WTC11 (cell line): ENCODE measurements at regions not wholly inside any gene's neighbourhood (a gene's known extent, or its start where the extent isn't known, plus 50 kb on each side); places are given as distances from the start of the nearest gene placed in this dataset.

Experiments
- ATAC-seq: fragments of 200-7000 bp; cut with Tn5 transposase; 2 replicates; pipeline ENCODE4 v1.10.0; 2021; ENCODE audit warnings: mild to moderate bottlenecking, moderate library complexity
- CTCF ChIA-PET: fragments of 300-600 bp; sonication (Branson Sonifier 250); formaldehyde crosslinking; loops from one replicate; lab custom pipeline; 2021; ENCODE audit warnings: antibody characterized with exemption; lab: Charles Lee
- POLR2A ChIA-PET: fragments of 350-600 bp; sonication (Branson Sonifier 250); formaldehyde crosslinking; loops from one replicate; lab custom pipeline; 2021; ENCODE audit warnings: antibody characterized with exemption; lab: Charles Lee
- DNase-seq: peaks from one replicate; pipeline ENCODE4 v3.0.0; 2021; ENCODE audit warnings: low spot score
- H3K27ac Mint-ChIP-seq: 2 replicates; pipeline ENCODE4 v1.8.0; 2021; ENCODE audit warnings: mixed read lengths
- H3K27me3 Mint-ChIP-seq: 2 replicates; pipeline ENCODE4 v1.8.0; 2021; ENCODE audit warnings: low read depth, mild to moderate bottlenecking, moderate library complexity, mixed read lengths
- H3K36me3 Mint-ChIP-seq: 2 replicates; pipeline ENCODE4 v1.8.0; 2021; ENCODE audit warnings: mixed read lengths
- H3K4me1 Mint-ChIP-seq: 2 replicates; pipeline ENCODE4 v1.8.0; 2022; ENCODE audit warnings: mixed read lengths
- H3K4me3 Mint-ChIP-seq: 2 replicates; pipeline ENCODE4 v1.8.0; 2021; ENCODE audit warnings: mild to moderate bottlenecking, moderate library complexity, mixed read lengths
- H3K9me3 Mint-ChIP-seq: 2 replicates; pipeline ENCODE4 v1.8.0; 2021; ENCODE audit warnings: mixed read lengths
- ARID4B ChIP-seq: sonication (generic); formaldehyde crosslinking; IDR thresholded peaks from 2 replicates; pipeline ENCODE4 v1.8.0; 2023; ENCODE audit warnings: missing genetic modification reagents, mild to moderate bottlenecking, borderline replicate concordance
- CREM ChIP-seq: sonication (generic); formaldehyde crosslinking; IDR thresholded peaks from 2 replicates; pipeline ENCODE4 v1.8.1; 2022; ENCODE audit warnings: mild to moderate bottlenecking, missing genetic modification reagents, moderate library complexity
- E2F1 ChIP-seq: sonication (generic); formaldehyde crosslinking; IDR thresholded peaks from 2 replicates; pipeline ENCODE4 v1.8.0; 2022; ENCODE audit warnings: mild to moderate bottlenecking, missing genetic modification reagents
- FOXP1 ChIP-seq: sonication (generic); formaldehyde crosslinking; IDR thresholded peaks from 2 replicates; pipeline ENCODE4 v1.8.0; 2022; ENCODE audit warnings: missing genetic modification reagents, mild to moderate bottlenecking, moderate library complexity, borderline replicate concordance
- HMGA2 ChIP-seq: fragments of 250-450 bp; sonication (Bioruptor Pico); IDR thresholded peaks from 2 replicates; pipeline ENCODE4 v1.4.0; 2021; ENCODE audit warnings: mild to moderate bottlenecking, moderate library complexity
- JUN ChIP-seq: sonication (generic); formaldehyde crosslinking; IDR thresholded peaks from 2 replicates; pipeline ENCODE4 v1.8.0; 2023; ENCODE audit warnings: mild to moderate bottlenecking, missing genetic modification reagents
- MAX ChIP-seq: sonication (generic); formaldehyde crosslinking; IDR thresholded peaks from 2 replicates; pipeline ENCODE4 v1.8.0; 2022; ENCODE audit warnings: mild to moderate bottlenecking, missing genetic modification reagents
- MYBL2 ChIP-seq: sonication (generic); formaldehyde crosslinking; IDR thresholded peaks from 2 replicates; pipeline ENCODE4 v1.8.1; 2023; ENCODE audit warnings: mild to moderate bottlenecking, moderate library complexity, missing genetic modification reagents
- NFE2L1 ChIP-seq: sonication (generic); formaldehyde crosslinking; IDR thresholded peaks from 2 replicates; pipeline ENCODE4 v1.8.1; 2023; ENCODE audit warnings: missing genetic modification reagents
- NR1H2 ChIP-seq: sonication (generic); formaldehyde crosslinking; IDR thresholded peaks from 2 replicates; pipeline ENCODE4 v1.9.0; 2021; ENCODE audit warnings: mild to moderate bottlenecking, moderate library complexity, missing genetic modification reagents
- TEAD1 ChIP-seq: sonication (generic); formaldehyde crosslinking; IDR thresholded peaks from 2 replicates; pipeline ENCODE4 v1.8.0; 2022; ENCODE audit warnings: mild to moderate bottlenecking, missing genetic modification reagents
- TP53 ChIP-seq: sonication (generic); formaldehyde crosslinking; IDR thresholded peaks from 2 replicates; pipeline ENCODE4 v1.8.1; 2023; ENCODE audit warnings: mild to moderate bottlenecking, missing genetic modification reagents
- USF1 ChIP-seq: sonication (generic); formaldehyde crosslinking; IDR thresholded peaks from 2 replicates; pipeline ENCODE4 v1.8.0; 2022; ENCODE audit warnings: mild to moderate bottlenecking, missing genetic modification reagents
- ZNF121 ChIP-seq: sonication (generic); formaldehyde crosslinking; IDR thresholded peaks from 2 replicates; pipeline ENCODE4 v1.8.0; 2023; ENCODE audit warnings: missing genetic modification reagents
- ZNF138 ChIP-seq: sonication (generic); formaldehyde crosslinking; conservative IDR thresholded peaks from 2 replicates; pipeline ENCODE4 v1.8.1; 2022; ENCODE audit warnings: mild to moderate bottlenecking, moderate library complexity, missing genetic modification reagents
- ZNF263 ChIP-seq: sonication (generic); formaldehyde crosslinking; IDR thresholded peaks from 2 replicates; pipeline ENCODE4 v1.8.1; 2022; ENCODE audit warnings: low read depth, mild to moderate bottlenecking, moderate library complexity, missing genetic modification reagents
- ZNF532 ChIP-seq: fragments of 250-450 bp; sonication (Bioruptor Pico); IDR thresholded peaks from 2 replicates; pipeline ENCODE4 v1.9.0; 2021; ENCODE audit warnings: mild to moderate bottlenecking, borderline replicate concordance

GRCh38 chr11:106422583-106422982 lies 345.1 kb downstream of the AASDHPPT start:
- Mint-ChIP-seq H3K36me3 (no peaks in the 10 kb centered on the region), H3K4me3 (no peak overlapping the region), H3K27ac (no peak overlapping the region), H3K9me3 (no peaks in the 10 kb centered on the region), H3K4me1 (peaks cover 34% of the 10 kb centered on the region), H3K27me3 (no peaks in the 10 kb centered on the region; the same call in 1 of the 2 replicates)
- DNase-seq (no peak), ATAC-seq (no peak)
- TF ChIP-seq TP53 (no peak), JUN (CRISPR knock-in tag) (no peak), ZNF138 (CRISPR knock-in tag) (no peak), ZNF532 (CRISPR knock-in tag) (no peak), CREM (CRISPR knock-in tag) (no peak), NFE2L1 (CRISPR knock-in tag) (no peak), FOXP1 (CRISPR knock-in tag) (no peak), NR1H2 (CRISPR knock-in tag) (no peak), E2F1 (CRISPR knock-in tag) (no peak), TEAD1 (CRISPR knock-in tag) (no peak), MYBL2 (CRISPR knock-in tag) (no peak), HMGA2 (CRISPR knock-in tag) (no peak), ZNF263 (no peak), MAX (CRISPR knock-in tag) (no peak), USF1 (CRISPR knock-in tag) (no peak), ARID4B (no peak), ZNF121 (CRISPR knock-in tag) (no peak)
- ChIA-PET CTCF (no interaction called here), POLR2A (no interaction called here)
